Activated CD4-positive, CD25-positive, alpha-beta regulatory T cell (primary cell): ENCODE measurements at regions not wholly inside any gene's neighbourhood (a gene's known extent, or its start where the extent isn't known, plus 50 kb on each side); places are given as distances from the start of the nearest gene placed in this dataset.

ENCODE experiments used
- DNase-seq, 4 experiments: peaks; one replicate each; lab custom pipeline; 2025; lab: John Stamatoyannopoulos, UW

GRCh38 chr16:79497606-79498350, 102.8 kb downstream of the MAF start:
- no peak for DNase-seq

GRCh38 chr16:79493911-79494310, 106.6 kb downstream of the MAF start:
- DNase-seq = no peak

- DNase-seq = no peak
These were observed 108.5 kb downstream of the MAF start for GRCh38 chr16:79492036-79492435.

- DNase-seq = no peak
These were observed 115.5 kb downstream of the MAF start for GRCh38 chr16:79485020-79485419.

GRCh38 chr16:79484237-79484636, 116.3 kb downstream of the MAF start:
- DNase-seq = no peak

- no peak for DNase-seq
These were observed 117.2 kb downstream of the MAF start for GRCh38 chr16:79483336-79483735.

GRCh38 chr16:79482011-79482410, 118.5 kb downstream of the MAF start:
- DNase-seq = no peak

- DNase-seq = no peak
These were observed 119.6 kb downstream of the MAF start for GRCh38 chr16:79480929-79481328.

- DNase-seq = no peak
These were observed 120.5 kb downstream of the MAF start for GRCh38 chr16:79480056-79480455.

- DNase-seq = no peak
These were observed 124.0 kb downstream of the MAF start for GRCh38 chr16:79476580-79476979.

- no peak for DNase-seq
These were observed 124.7 kb downstream of the MAF start for GRCh38 chr16:79475841-79476240.

- DNase-seq = no peak
These were observed 127.1 kb downstream of the MAF start for GRCh38 chr16:79473456-79473855.

- no peak for DNase-seq
These were observed 128.1 kb downstream of the MAF start for GRCh38 chr16:79472426-79472825.

GRCh38 chr16:79469999-79470398, 130.5 kb downstream of the MAF start:
- DNase-seq = no peak

GRCh38 chr16:79468631-79469030, 131.9 kb downstream of the MAF start:
- no peak for DNase-seq

GRCh38 chr16:79468121-79468552, 132.4 kb downstream of the MAF start:
- no peak for DNase-seq

GRCh38 chr16:79466111-79466510, 134.4 kb downstream of the MAF start:
- DNase-seq = no peak

- DNase-seq = no peak
These were observed 136.7 kb downstream of the MAF start for GRCh38 chr16:79463841-79464240.

GRCh38 chr16:79456036-79456435, 144.5 kb downstream of the MAF start:
- DNase-seq = no peak

- no peak for DNase-seq
These were observed 147.9 kb downstream of the MAF start for GRCh38 chr16:79452671-79453070.

- DNase-seq = no peak
These were observed 149.2 kb downstream of the MAF start for GRCh38 chr16:79451196-79451816.

GRCh38 chr16:79449900-79450299, 150.6 kb downstream of the MAF start:
- DNase-seq = no peak

GRCh38 chr16:79449067-79449769, 151.3 kb downstream of the MAF start:
- no peak for DNase-seq
